ENCODE measurements at regions not wholly inside any gene's neighbourhood (a gene's known extent, or its start where the extent isn't known, plus 50 kb on each side); places are given as distances from the start of the nearest gene placed in this dataset.

- TF ChIP-seq, protein P1, sequence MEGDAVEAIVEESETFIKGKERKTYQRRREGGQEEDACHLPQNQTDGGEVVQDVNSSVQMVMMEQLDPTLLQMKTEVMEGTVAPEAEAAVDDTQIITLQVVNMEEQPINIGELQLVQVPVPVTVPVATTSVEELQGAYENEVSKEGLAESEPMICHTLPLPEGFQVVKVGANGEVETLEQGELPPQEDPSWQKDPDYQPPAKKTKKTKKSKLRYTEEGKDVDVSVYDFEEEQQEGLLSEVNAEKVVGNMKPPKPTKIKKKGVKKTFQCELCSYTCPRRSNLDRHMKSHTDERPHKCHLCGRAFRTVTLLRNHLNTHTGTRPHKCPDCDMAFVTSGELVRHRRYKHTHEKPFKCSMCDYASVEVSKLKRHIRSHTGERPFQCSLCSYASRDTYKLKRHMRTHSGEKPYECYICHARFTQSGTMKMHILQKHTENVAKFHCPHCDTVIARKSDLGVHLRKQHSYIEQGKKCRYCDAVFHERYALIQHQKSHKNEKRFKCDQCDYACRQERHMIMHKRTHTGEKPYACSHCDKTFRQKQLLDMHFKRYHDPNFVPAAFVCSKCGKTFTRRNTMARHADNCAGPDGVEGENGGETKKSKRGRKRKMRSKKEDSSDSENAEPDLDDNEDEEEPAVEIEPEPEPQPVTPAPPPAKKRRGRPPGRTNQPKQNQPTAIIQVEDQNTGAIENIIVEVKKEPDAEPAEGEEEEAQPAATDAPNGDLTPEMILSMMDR (IDR thresholded peaks at IDR 0.05): peak; percentile 26; the same call in 1 of the 2 replicates
These were observed 54.4 kb upstream of the JAK1 start for GRCh38 chr1:65020774-65021173.

DNA sequence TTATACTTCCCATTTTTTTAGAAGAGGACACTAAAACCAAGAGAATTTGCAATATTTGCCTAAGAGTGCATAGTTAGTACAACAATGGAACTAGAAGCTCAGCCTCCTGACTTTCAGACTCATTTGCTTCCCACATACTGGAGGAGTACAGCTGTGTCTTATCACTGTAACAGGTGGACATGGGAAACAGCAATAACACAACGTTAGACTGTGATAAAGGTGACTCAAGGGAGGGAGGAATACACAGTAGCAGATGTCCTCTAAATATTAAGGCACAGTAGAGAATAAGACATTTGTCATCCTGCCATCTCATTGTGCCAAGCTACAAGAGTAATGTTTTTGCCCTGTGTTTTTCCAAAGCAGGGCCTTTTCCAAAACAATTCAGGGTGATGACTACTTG lies 55.4 kb upstream of the JAK1 start:
- TF ChIP-seq, protein P1 (IDR thresholded peaks at IDR 0.05): no peak

GRCh38 chr1:65022216-65022615 lies 55.9 kb upstream of the JAK1 start:
- TF ChIP-seq, protein P1 (IDR thresholded peaks at IDR 0.05): no peak

GRCh38 chr1:65025794-65026193 lies 59.4 kb upstream of the JAK1 start:
- TF ChIP-seq, protein P1 (IDR thresholded peaks at IDR 0.05): no peak

- TF ChIP-seq, protein P1 (IDR thresholded peaks at IDR 0.05): no peak
These were observed 59.9 kb upstream of the JAK1 start for GRCh38 chr1:65026235-65026634.

GRCh38 chr1:65027666-65028358 lies 61.5 kb upstream of the JAK1 start:
- TF ChIP-seq, protein P1 (IDR thresholded peaks at IDR 0.05): no peak

- TF ChIP-seq, protein P1 (IDR thresholded peaks at IDR 0.05): no peak
These were observed 70.3 kb upstream of the JAK1 start for GRCh38 chr1:65036570-65037051.

All from LNCAP (cell line).